Activated gamma-delta T cell treated with anti-CD3 and anti-CD28 coated beads, Interleukin-2, amount 50 U/mL, for 16 hours (primary cell): ENCODE measurements at regions not wholly inside any gene's neighbourhood (a gene's known extent, or its start where the extent isn't known, plus 50 kb on each side); places are given as distances from the start of the nearest gene placed in this dataset.
A peak's percentile ranks its signal among the peaks of the same experiment; 100 is the strongest.
"Not testable (repeated sequence)": the region's sequence is repeated elsewhere in the genome, so short reads cannot be mapped to it uniquely, and the experiment has no call there.

Source experiments
- DNase-seq: peaks from one replicate; pipeline ENCODE4 v3.0.0-alpha.2; 2020; ENCODE audit warnings: low read depth

- no peak for DNase-seq
These were observed 129.7 kb downstream of the EPC1 start for GRCh38 chr10:32217216-32217615.

GRCh38 chr10:32213838-32214237 lies 133.1 kb downstream of the EPC1 start:
- DNase-seq = not testable (repeated sequence)

DNA sequence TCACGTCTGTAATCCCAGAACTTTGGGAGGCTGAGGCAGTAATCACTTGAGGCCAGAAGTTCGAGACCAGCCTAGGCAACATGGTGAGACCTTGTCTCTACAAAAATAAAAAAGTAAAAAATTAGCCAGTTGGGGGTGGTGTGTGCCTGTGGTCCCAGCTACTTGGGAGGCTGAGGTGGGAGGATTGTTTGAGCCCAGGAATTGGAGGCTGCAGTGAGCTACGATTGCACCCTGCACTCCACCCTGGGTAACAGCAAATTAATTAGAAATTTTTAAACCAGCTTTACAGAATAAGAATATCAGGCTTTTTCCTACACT lies 136.0 kb downstream of the EPC1 start:
- DNase-seq = no peak

DNA sequence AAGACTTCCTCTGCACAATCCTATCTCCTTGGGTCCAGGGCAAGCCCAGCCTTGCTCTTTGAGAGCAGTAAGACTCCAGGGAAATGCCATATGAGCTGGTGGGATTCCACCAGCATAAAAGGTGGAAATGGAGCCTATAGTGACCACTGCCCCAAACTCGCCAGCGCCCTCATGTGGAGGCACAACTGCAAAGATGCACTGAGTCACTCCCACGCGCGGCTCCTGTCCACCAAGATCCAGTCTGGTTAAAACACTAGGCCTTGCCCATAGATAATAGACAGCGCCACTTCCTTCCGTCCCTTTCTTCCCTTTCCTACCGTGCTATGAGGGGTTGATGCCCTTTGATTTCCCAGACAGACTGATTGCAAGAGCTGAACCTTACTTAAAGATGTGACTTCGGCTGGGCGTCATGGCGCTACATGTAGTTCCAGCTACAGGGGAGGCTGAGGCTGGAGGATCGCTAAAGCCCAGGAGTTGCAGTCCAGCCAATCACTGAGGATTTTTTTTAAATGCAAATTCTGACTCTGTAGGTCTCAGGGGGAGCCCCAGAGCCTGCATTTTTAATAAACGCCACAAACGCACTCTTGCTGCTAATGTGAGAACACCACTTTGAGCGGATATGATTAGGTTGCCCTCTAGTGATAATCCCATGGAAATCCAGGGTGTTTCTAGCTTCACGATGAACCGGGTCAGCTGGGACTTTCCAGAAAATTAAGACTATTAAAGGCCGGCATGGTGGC lies 136.5 kb downstream of the EPC1 start:
- DNase-seq = no peak

DNA sequence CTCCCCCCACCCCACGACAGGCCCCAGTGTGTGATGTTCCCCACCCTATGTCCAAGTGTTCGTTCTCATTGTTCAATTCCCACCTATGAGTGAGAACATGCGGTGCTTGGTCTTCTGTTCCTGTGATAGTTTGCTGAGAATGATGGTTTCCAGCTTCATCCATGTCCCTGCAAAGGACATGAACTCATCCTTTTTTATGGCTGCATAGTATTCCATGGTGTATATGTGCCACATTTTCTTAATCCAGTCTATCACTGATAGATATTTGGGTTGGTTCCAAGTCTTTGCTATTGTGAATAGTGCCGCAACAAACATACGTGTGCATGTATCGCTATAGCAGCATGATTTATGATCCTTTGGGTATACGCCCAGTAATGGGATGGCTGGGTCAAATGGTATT lies 139.0 kb downstream of the EPC1 start:
- not testable (repeated sequence) for DNase-seq

DNA sequence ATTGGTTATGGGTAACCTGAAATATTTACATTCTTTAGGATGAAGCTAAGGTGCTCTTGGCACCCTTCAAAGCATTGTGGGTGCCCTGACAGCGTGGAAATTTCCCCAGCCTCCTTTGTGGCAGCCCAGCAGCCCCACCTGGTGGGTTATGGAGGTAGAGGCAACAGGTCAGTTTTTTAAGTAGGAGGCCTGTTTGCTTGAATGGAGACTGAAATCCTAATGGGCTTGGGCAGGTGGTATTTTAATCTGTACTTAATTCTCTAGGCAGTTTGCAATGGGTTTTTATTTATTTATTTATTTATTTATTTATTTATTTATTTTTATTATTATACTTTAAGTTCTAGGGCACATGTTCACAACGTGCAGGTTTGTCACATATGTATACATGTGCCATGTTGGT lies 139.4 kb downstream of the EPC1 start:
- DNase-seq = peak; percentile 28

GRCh38 chr10:32205670-32206069 lies 141.3 kb downstream of the EPC1 start:
- DNase-seq = no peak

- DNase-seq = no peak
These were observed 142.4 kb downstream of the EPC1 start for GRCh38 chr10:32204606-32205005.

DNA sequence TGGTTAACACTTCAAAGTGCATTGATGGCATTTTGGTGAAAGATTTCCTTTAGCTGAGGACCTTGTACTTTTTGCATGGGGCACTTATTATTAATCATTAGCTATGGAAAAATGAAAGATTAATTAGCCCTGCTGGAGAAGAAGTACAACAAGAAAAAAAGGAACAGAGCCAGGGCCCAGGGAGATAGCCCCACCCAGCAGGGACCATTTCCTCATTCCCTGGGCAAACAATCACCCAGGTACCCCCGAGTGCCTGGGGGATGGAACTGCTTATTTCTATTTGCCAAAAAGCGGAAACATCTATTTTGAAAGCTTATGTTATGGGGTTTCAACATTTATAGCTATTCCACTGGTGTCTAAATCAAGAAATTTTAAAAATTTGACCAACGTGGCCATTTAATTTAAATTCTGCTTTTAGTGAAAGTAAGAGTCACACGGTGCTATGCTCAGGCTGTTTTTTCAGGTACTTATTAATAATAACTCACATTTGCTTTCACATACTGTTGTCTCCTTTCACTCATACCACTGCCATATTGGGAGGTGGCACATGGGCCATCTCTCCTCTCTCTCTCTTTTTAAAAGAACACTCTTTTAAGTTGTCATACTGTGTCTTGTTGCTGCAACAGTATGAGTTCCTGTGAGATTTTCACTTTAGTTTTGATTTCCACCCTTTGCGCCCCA lies 143.6 kb upstream of the KIF5B start:
- no peak for DNase-seq

- DNase-seq = no peak
These were observed 141.2 kb upstream of the KIF5B start for GRCh38 chr10:32197423-32197822.

GRCh38 chr10:32190890-32191491 lies 134.8 kb upstream of the KIF5B start:
- no peak for DNase-seq

GRCh38 chr10:32189400-32190084 lies 133.3 kb upstream of the KIF5B start:
- no peak for DNase-seq

GRCh38 chr10:32188601-32189000 lies 132.4 kb upstream of the KIF5B start:
- not testable (repeated sequence) for DNase-seq

DNA sequence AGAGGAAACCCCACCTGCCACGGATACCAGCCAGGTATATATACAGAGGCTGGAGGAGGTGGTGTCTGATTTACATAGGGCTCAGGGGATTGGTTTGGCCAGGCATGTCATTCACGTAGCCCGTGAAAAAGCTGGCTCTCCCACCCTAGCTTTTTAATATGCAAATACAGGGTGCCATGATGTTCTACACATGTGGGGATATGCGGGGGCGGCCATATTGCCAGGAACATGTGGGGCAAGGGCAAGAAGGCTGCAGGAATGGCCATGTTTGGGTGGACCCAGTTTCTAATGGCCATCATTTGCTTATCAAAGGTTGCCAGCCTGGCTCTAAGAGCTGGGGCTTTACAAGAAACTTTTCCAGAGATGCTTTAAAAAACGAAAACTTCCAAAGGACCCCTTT lies 131.5 kb upstream of the KIF5B start:
- DNase-seq = no peak

DNA sequence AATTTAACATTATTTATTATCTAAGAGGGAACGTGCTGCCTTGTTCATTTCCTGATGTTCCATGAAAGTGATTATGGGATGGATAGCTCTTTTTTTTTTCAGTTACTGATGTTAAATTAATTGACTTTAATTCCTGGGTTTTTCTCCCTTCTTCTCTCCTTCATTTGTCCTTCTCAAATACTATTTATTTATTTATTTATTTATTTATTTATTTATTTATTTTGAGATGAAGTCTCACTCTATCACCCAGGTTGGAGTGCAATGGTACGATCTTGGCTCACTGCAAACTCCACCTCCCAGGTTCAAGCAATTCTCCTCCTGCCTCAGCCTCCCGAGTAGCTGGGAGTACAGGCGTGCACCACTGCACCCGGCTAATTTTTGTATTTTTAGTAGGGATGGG lies 127.4 kb upstream of the KIF5B start:
- not testable (repeated sequence) for DNase-seq

GRCh38 chr10:32182476-32182875 lies 126.3 kb upstream of the KIF5B start:
- DNase-seq = no peak

- DNase-seq = no peak
These were observed 124.4 kb upstream of the KIF5B start for GRCh38 chr10:32180390-32181280.

DNA sequence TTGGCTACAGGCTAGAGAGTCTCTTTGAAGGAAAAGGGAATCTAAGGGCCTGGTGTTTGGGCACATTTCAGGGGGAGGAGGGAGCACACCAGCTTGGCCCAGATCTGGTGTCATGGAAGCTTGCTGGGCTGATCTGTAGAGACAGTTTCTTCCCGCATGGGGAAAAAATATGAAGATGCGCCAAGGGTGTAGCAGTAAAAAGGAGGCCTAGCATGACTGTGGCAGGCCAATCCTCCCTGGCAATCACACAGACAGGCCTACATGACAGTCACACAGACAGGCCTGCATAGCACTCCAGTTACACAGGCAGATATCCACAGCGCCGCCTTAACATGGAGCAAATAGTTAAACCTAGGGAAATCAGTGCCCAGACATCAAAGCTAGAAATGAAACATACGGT lies 123.6 kb upstream of the KIF5B start:
- no peak for DNase-seq

- not testable (repeated sequence) for DNase-seq
These were observed 121.4 kb upstream of the KIF5B start for GRCh38 chr10:32177594-32177993.

DNA sequence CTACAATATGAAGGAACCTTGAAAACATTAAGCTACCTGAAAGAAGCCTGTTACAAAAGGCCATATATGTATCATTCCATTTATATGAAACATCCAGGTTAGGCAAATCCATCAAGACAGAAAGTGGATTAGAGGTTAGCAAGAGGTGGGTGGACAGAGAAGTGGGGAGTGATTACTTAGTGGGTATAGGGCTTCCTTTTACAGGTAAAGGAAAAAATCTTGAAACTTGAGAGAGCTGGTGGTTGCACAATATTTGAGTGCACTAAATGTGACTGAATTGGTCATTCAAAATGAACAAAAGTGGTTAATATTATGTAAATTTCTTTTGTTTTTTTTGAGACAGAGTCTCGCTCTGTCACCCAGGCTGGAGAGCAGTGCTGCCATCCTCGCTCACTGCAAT lies 119.4 kb upstream of the KIF5B start:
- DNase-seq = no peak

DNA sequence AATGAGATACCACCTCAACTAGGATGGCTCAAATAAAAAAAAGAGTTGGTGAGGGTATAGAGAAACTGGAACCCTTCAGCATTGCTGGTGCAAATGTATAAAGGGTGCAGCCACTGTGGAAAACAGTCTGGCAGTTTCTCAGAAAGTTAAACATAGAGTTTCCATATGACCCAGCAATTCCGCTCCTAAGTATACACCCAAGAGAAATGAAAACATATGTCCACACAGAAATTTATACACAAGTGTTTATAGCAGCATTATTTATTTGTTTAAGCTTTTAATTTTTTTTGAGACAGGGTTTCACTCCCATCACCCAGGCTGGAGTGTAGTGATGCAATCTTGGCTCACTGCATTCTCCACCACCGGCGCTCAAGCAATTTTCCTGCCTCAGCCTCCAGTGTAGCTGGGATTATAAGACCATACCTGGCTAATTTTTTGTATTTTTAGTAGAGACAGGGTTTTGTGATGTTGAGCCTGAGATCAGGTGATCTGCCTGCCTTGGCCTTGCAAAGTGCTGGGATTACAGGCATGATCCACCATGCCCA lies 118.2 kb upstream of the KIF5B start:
- no peak for DNase-seq

DNA sequence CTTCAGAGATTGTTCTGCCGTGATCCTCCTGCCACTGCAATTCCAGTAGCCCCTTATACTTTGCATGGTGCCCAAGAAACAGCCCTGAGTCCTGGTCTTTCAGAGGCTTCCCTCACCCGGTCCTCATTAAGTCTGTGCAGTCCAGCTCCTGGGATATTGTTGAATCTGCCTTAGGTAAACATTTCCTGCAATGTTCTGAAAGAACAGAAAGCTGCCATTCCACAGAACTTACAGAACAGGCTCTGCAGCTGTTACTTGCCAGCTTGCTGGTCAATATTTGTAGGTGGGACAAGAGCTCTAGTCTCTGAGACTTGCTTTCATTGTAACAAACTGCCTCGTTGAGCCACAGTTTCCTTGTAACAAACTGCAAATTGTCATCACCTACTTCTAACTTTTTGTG lies 115.0 kb upstream of the KIF5B start:
- no peak for DNase-seq
